ENCODE measurements at regions not wholly inside any gene's neighbourhood (a gene's known extent, or its start where the extent isn't known, plus 50 kb on each side); places are given as distances from the start of the nearest gene placed in this dataset.

- DNase-seq (ENCODE audit: low read depth), result no peak
- TF ChIP-seq CTCF (conservative IDR thresholded peaks at IDR 0.05; ENCODE audit: control insufficient read depth, insufficient read depth, low read depth, low read length), result no peak
These were observed 327.1 kb downstream of the RFC3 start for GRCh38 chr13:34145061-34145460.

GRCh38 chr13:34148359-34148758, 330.4 kb downstream of the RFC3 start:
- no peak overlapping the region for H3K4me3 ChIP-seq (ENCODE audit: control insufficient read depth, low read depth, low read length)
- no peak for DNase-seq (ENCODE audit: low read depth)
- TF ChIP-seq CTCF (conservative IDR thresholded peaks at IDR 0.05; ENCODE audit: control insufficient read depth, insufficient read depth, low read depth, low read length), result no peak

More at GRCh38 chr13:34145061-34145460, 327.1 kb downstream of the RFC3 start:
- H3K4me3 ChIP-seq (ENCODE audit: control insufficient read depth, low read depth, low read length), result no peak overlapping the region

- no peak for DNase-seq (ENCODE audit: low read depth)
- H3K4me3 ChIP-seq (ENCODE audit: control insufficient read depth, low read depth, low read length), result no peak overlapping the region
- TF ChIP-seq CTCF (conservative IDR thresholded peaks at IDR 0.05; ENCODE audit: control insufficient read depth, insufficient read depth, low read depth, low read length), result no peak
These were observed 333.9 kb downstream of the RFC3 start for GRCh38 chr13:34151885-34152284.

GRCh38 chr13:34152409-34152808, 334.5 kb downstream of the RFC3 start:
- no peak overlapping the region for H3K4me3 ChIP-seq (ENCODE audit: control insufficient read depth, low read depth, low read length)
- DNase-seq (ENCODE audit: low read depth), result no peak
- TF ChIP-seq CTCF (conservative IDR thresholded peaks at IDR 0.05; ENCODE audit: control insufficient read depth, insufficient read depth, low read depth, low read length), result no peak

- no peak for TF ChIP-seq CTCF (conservative IDR thresholded peaks at IDR 0.05; ENCODE audit: control insufficient read depth, insufficient read depth, low read depth, low read length)
- no peak for DNase-seq (ENCODE audit: low read depth)
- H3K4me3 ChIP-seq (ENCODE audit: control insufficient read depth, low read depth, low read length), result no peak overlapping the region
These were observed 335.0 kb downstream of the RFC3 start for GRCh38 chr13:34152996-34153395.

- no peak for DNase-seq (ENCODE audit: low read depth)
- H3K4me3 ChIP-seq (ENCODE audit: control insufficient read depth, low read depth, low read length), result no peak overlapping the region
- no peak for TF ChIP-seq CTCF (conservative IDR thresholded peaks at IDR 0.05; ENCODE audit: control insufficient read depth, insufficient read depth, low read depth, low read length)
These were observed 335.7 kb downstream of the RFC3 start for GRCh38 chr13:34153428-34154180.
